HepG2 (cell line): ENCODE measurements at regions not wholly inside any gene's neighbourhood (a gene's known extent, or its start where the extent isn't known, plus 50 kb on each side); places are given as distances from the start of the nearest gene placed in this dataset.

ENCODE experiments used
- FOXA1 ChIP-seq, 2 experiments: fragments of 450-650 bp in 1 of 2; sonication (generic) in 1 of 2; formaldehyde crosslinking in 1 of 2; IDR thresholded peaks; 2 replicates each; pipeline versions ENCODE4 v1.4.0 to v1.6.1; 2016 to 2020; ENCODE audit warnings: missing genetic modification reagents in 1 of 2
- JUN ChIP-seq: sonication (generic); formaldehyde crosslinking; IDR thresholded peaks from 2 replicates; pipeline ENCODE4 v1.4.0; 2020; ENCODE audit warnings: mild to moderate bottlenecking, missing genetic modification reagents
- NFE2L1 ChIP-seq: sonication (generic); formaldehyde crosslinking; IDR thresholded peaks from 2 replicates; pipeline ENCODE4 v1.4.0; 2020; ENCODE audit warnings: missing genetic modification reagents, mild to moderate bottlenecking, borderline replicate concordance
- NFIC ChIP-seq: IDR thresholded peaks from 2 replicates; pipeline ENCODE4 v1.6.1; 2012; ENCODE audit warnings: mild to moderate bottlenecking, low read length, inconsistent platforms
- POLR2AphosphoS5 ChIP-seq: IDR thresholded peaks from 2 replicates; pipeline ENCODE4 v1.6.1; 2012; ENCODE audit warnings: low read depth, low read length
- SNAPC5 ChIP-seq: sonication (generic); formaldehyde crosslinking; IDR thresholded peaks from 2 replicates; pipeline ENCODE4 v1.8.1; 2023; ENCODE audit warnings: mild to moderate bottlenecking, missing genetic modification reagents, borderline replicate concordance
- ZNF558 ChIP-seq: sonication (generic); formaldehyde crosslinking; IDR thresholded peaks from 2 replicates; pipeline ENCODE4 v1.9.0; 2022; ENCODE audit warnings: mild to moderate bottlenecking, missing genetic modification reagents, borderline replicate concordance

DNA sequence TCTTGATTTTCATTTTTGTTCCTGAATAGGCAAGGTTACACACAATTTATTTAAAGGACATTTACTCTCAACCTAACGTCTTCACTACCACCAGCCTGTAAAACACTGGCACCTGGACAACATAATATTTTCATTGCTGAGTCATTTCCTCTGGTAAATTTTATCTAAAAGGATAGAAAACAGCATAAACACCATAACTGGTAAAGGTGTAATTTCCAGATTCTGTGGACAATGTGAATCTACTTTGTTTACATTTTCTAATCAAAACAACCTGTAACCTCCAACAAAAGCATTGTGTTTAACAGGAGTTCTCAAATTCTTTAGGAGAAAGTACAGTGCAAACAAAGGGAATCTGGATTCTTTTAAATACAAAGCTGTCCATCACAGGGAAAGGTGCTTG, 472.0 kb upstream of the AKR1E2 start:
- TF ChIP-seq POLR2AphosphoS5 (no peak), NFIC (no peak), FOXA1 (IDR thresholded peaks at IDR 0.05) (no peak), FOXA1 (CRISPR knock-in tag; IDR thresholded peaks at IDR 0.05) (no peak), SNAPC5 (CRISPR knock-in tag) (no peak), ZNF558 (CRISPR knock-in tag) (no peak), JUN (CRISPR knock-in tag) (no peak), NFE2L1 (CRISPR knock-in tag) (no peak)
